GM19452 (cell line): ENCODE measurements at regions not wholly inside any gene's neighbourhood (a gene's known extent, or its start where the extent isn't known, plus 50 kb on each side); places are given as distances from the start of the nearest gene placed in this dataset.

Experiments used
- ATAC-seq: cut with Tn5 transposase; IDR thresholded peaks from one replicate; pipeline ENCODE4 v1.9.1; 2021; ENCODE audit not compliant: unreplicated experiment

- ATAC-seq = no peak
These were observed 166.4 kb upstream of the ADGRL2 start for GRCh38 chr1:81634294-81634693.

GRCh38 chr1:81619156-81619555 lies 181.6 kb upstream of the ADGRL2 start:
- ATAC-seq = no peak

GRCh38 chr1:81618376-81618775 lies 182.4 kb upstream of the ADGRL2 start:
- no peak for ATAC-seq

- no peak for ATAC-seq
These were observed 183.3 kb upstream of the ADGRL2 start for GRCh38 chr1:81617308-81617967.

GRCh38 chr1:81613803-81614202 lies 186.9 kb upstream of the ADGRL2 start:
- no peak for ATAC-seq

GRCh38 chr1:81607924-81608323 lies 192.8 kb upstream of the ADGRL2 start:
- no peak for ATAC-seq

GRCh38 chr1:81607086-81607485 lies 193.6 kb upstream of the ADGRL2 start:
- ATAC-seq = no peak

- no peak for ATAC-seq
These were observed 194.1 kb upstream of the ADGRL2 start for GRCh38 chr1:81606656-81607055.

GRCh38 chr1:81605023-81605422 lies 195.7 kb upstream of the ADGRL2 start:
- no peak for ATAC-seq

- no peak for ATAC-seq
These were observed 199.7 kb upstream of the ADGRL2 start for GRCh38 chr1:81600878-81601622.

- no peak for ATAC-seq
These were observed 200.4 kb upstream of the ADGRL2 start for GRCh38 chr1:81600363-81600762.

GRCh38 chr1:81598623-81599022 lies 202.1 kb upstream of the ADGRL2 start:
- ATAC-seq = no peak

GRCh38 chr1:81597720-81598426 lies 202.9 kb upstream of the ADGRL2 start:
- ATAC-seq = no peak

- ATAC-seq = no peak
These were observed 204.4 kb upstream of the ADGRL2 start for GRCh38 chr1:81596341-81596740.

- no peak for ATAC-seq
These were observed 206.5 kb upstream of the ADGRL2 start for GRCh38 chr1:81594206-81594605.

GRCh38 chr1:81592233-81592632 lies 208.5 kb upstream of the ADGRL2 start:
- no peak for ATAC-seq

GRCh38 chr1:81590171-81590570 lies 210.6 kb upstream of the ADGRL2 start:
- no peak for ATAC-seq

GRCh38 chr1:81588149-81588548 lies 212.6 kb upstream of the ADGRL2 start:
- ATAC-seq = no peak

- no peak for ATAC-seq
These were observed 213.3 kb upstream of the ADGRL2 start for GRCh38 chr1:81587426-81587825.

- ATAC-seq = no peak
These were observed 215.4 kb upstream of the ADGRL2 start for GRCh38 chr1:81585371-81585770.

- ATAC-seq = no peak
These were observed 216.3 kb upstream of the ADGRL2 start for GRCh38 chr1:81584398-81584797.

- no peak for ATAC-seq
These were observed 216.9 kb upstream of the ADGRL2 start for GRCh38 chr1:81583878-81584277.
